HG03196 (cell line): ENCODE measurements at regions not wholly inside any gene's neighbourhood (a gene's known extent, or its start where the extent isn't known, plus 50 kb on each side); places are given as distances from the start of the nearest gene placed in this dataset.
"Not testable (repeated sequence)": the region's sequence is repeated elsewhere in the genome, so short reads cannot be mapped to it uniquely, and the experiment has no call there.

Experiments
- ATAC-seq: cut with Tn5 transposase; IDR thresholded peaks from one replicate; pipeline ENCODE4 v1.9.1; 2021; ENCODE audit not compliant: unreplicated experiment

GRCh38 chr22:49005557-49005956, 822.1 kb downstream of the BRD1 start:
- ATAC-seq, result no peak

DNA sequence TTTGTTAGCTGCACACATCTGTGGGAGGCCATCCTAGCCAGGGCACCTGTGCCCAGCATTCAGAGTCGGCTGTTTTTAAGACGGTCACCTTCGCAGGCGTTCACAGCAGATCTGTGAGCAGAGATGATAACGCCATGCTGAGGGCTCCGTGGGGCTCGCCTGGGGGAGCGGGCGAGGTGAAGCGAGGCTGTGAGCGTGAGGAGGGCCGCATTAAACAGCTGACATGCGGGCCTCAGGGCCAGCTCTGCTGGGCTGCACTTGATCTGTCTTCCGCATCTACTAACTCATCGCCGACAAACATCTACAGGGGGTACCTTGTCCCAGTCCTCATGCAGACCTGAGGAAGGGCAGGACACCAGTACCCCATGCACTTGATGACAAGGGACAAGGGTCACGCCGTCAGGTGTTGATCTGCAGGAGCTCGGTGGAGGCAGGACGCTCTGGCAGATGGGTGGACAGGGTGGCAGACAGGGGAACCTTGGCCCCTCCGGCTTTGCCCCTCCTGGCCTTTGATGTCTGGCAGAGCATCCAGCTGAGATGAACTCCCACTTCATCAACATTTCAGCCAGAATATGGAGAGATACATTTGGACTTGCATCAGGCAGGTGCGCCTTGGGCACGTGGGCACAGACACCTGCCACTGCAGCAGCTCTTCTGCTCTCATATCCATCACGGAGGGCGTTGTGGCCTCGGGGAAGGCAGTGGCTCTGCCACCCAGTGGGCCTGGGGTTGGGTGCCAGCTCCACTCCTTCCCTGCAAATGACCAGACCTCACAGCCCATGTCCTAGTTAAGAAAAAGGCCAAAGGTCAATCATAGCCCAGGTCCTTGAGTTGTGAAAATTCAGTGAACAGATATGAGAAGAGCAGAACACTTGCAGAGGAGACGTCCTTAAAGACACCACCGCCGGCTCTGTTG, 822.9 kb downstream of the BRD1 start:
- ATAC-seq, result no peak

DNA sequence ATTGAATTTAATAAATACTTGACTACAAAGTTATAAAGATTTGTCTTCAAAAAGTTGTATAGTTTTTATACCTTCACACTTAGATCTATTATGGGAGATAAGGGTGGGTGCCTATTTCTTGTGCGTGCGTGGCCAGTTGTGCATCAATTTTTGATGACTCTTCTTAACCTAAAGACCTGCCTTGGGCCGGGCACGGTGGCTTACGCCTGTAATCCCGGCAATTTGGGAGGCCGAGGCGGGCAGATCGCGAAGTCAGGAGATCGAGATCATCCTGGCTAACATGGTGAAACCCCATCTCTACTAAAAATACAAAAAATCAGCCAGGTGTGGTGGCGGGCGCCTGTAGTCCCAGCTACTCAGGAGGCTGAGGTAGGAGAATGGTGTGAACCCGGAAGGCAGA, 830.1 kb downstream of the BRD1 start:
- not testable (repeated sequence) for ATAC-seq

- ATAC-seq, result no peak
Measured at GRCh38 chr22:48993655-48994054, 834.0 kb downstream of the BRD1 start.

DNA sequence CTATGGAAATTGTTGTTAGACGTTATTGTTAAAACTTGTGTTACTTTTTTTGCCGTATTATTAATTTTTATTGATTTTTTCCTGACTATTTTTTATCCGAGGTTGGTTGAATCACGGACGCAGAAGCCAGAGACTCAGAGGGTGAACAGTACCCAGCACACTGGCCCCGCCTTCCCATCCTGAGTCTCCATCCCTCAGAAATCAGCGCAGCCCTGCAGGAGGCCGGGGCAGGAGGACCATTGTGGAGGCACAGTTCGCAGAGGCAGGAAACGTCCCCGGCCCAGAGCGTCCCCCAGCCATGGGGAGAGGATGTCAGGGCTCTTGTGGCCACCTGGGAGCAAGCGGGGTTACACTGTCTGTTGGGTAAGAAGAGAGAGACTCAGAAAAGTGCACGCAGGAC, 843.0 kb downstream of the BRD1 start:
- ATAC-seq, result no peak

GRCh38 chr22:48982321-48982905, 845.3 kb downstream of the BRD1 start:
- ATAC-seq, result no peak

DNA sequence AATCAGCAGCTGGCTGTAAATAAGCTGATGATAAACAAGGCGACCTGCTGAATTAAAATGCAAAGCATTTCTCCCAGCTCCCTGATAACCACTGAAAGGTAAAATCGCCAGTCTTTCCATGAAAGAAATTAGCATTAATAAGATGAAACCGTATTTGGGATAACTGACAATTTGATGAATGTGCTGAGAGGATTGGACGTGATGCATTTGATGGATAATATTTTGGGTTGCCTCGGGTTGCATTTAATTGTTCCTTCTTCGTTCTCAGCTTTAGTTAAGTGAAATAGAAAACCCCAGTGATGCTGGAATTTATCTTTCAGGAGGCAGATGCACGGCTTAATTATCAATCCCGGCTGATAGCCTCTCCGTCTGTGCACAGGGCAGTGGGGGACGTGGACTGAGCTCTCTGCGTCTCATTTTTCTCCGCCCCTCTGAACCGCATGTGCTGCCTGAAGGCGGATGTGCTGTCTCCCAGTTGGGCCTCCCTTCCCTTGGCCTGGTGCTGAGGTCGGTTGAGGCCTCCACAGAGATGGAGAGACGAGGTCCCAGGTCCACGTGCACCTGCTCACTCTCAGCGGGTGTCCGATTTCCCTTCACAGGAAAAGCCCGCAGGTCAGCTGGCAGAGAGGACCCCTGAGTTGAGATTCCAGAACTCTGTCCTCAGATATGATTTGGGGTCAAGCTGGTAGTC, 846.2 kb downstream of the BRD1 start:
- no peak for ATAC-seq

GRCh38 chr22:48980918-48981317, 846.8 kb downstream of the BRD1 start:
- ATAC-seq, result no peak

DNA sequence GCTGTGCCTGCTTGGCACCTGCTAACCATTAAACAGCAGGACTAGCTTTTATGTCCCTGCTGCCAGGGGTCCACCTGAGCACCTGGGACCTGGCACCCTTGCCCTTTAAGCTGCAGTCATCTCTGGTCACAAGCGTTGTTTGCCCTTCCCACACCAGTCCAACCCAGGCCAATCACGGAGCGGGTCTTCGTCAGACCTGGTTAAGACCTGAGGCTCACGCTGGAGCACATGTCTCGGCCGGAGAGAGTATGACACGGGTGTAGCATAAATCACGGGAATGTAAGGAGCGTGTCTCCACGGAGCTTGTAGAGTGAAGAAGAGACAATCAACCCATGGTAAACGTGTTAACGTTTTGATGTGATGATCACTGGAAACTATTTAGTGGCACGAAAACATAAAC, 847.3 kb downstream of the BRD1 start:
- no peak for ATAC-seq

- ATAC-seq, result no peak
Measured at GRCh38 chr22:48979482-48979881, 848.2 kb downstream of the BRD1 start.

- no peak for ATAC-seq
Measured at GRCh38 chr22:48976556-48977535, 850.8 kb downstream of the BRD1 start.

GRCh38 chr22:48975886-48976285, 851.8 kb downstream of the BRD1 start:
- no peak for ATAC-seq

- no peak for ATAC-seq
Measured at GRCh38 chr22:48975316-48975741, 852.3 kb downstream of the BRD1 start.

- no peak for ATAC-seq
Measured at GRCh38 chr22:48974443-48975315, 853.0 kb downstream of the BRD1 start.

GRCh38 chr22:48973694-48974041, 854.0 kb downstream of the BRD1 start:
- no peak for ATAC-seq

DNA sequence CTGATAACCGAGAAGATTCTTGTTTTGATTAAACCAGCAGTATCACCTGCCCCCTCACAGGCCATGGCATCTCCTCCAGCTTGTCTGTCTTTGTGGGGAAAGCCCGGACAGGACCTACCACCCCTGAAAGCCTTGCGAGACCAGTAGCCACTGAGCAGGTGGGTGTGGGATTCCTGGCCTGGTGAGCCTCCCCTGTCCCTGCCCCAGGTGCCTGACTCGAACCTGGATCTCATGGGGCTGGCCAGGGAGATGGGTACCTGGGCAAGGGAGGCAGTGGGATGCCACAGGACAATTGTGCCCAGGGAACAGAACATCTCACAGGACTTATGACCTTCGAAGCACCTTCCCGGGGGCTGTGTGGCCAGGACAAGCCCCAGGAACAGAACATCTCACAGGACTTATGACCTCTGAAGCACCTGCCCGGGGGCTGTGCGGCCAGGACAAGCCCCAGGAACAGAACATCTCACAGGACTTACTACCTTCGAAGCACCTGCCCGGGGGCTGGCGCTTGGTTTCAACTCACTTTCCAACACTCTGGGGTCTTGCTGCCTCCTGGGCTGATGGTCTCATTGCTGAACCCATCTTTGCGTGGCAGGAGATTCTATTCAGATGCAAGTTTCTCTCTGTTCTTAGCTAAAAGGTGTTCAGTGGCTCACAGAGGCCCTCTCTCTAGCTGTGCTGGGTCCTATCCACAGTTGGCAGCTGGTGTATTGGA, 854.5 kb downstream of the BRD1 start:
- no peak for ATAC-seq

DNA sequence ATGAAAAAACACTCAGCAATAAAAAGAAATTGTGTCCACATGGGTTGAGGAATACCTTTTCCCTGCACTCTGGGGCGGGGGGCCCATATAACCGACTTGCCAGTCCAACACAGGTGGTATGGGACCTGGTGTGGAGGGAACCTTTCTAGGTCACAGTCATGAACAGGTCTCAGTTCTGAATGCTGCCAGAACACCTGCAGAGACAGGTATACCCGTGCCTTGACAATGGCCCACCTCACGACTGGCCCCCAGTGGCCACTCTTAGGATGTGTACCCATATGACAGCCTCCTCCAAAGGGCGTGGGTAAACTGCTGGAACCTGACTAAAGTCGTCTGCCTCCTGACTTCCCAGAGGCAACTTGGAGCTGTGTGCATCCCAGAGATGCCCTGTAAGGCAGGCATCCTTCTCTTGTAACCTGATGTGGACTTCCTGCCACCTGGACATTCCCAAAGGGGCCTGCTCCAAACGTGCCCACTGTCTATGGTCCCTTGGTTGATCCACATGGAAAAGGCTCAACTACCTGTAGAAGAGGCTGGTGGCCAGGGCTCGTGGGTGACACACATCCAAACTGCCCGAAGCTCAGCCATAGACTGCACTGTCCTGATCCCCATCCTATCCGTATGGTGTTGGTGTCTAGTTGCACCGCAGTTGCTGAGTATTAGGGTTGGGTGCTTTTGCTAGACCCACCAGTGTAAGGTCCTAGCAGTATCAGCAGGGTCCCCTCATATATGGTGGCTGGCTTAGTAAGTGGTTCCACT, 859.3 kb downstream of the BRD1 start:
- ATAC-seq, result no peak

DNA sequence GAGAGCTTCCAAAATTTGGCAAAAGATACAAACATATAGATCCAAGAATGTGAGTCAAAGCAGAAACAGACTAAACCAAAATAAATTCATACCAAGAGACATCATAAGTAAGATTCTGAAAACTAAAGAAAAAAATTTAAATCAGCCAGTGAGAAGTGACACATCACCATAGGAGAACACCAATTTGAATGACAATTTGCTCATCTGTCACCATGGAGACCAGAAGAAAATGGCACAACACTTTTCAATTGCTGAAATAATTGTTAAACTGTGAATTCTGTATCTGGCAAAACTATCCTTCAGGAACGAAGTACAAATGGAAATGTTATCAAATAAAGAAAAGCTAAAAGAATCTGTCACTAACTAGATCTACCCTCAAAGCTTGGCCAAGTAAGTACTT, 864.3 kb downstream of the BRD1 start:
- ATAC-seq, result no peak

- no peak for ATAC-seq
Measured at GRCh38 chr22:48961705-48962104, 866.0 kb downstream of the BRD1 start.
